ENCODE measurements at regions not wholly inside any gene's neighbourhood (a gene's known extent, or its start where the extent isn't known, plus 50 kb on each side); places are given as distances from the start of the nearest gene placed in this dataset.

- H3K4me1 Mint-ChIP-seq, result no peaks in the 10 kb centered on the region
- H3K9me3 Mint-ChIP-seq, result peaks cover 0 to 92% of the 10 kb centered on the region in 2 experiments; a peak in 4 of 5 replicates
- H4K8ac ChIP-seq (replicated peaks; ENCODE audit: insufficient read length, low read depth, low read length), result no peak overlapping the region
- no peak overlapping the region for H3K23ac ChIP-seq (ENCODE audit: insufficient read length, low read depth, low read length)
- no peak overlapping the region for H3K4me2 ChIP-seq (ENCODE audit: insufficient read depth, insufficient read length, low read length)
- no peak overlapping the region for H2BK15ac ChIP-seq (ENCODE audit: low read depth, low read length)
- H3K56ac ChIP-seq (ENCODE audit: insufficient read length, low read depth, low read length), result no peak overlapping the region
- H3K23me2 ChIP-seq (ENCODE audit: insufficient read length, low read depth, low read length, poor library complexity, severe bottlenecking), result no peaks in the 10 kb centered on the region
- no peaks in the 10 kb centered on the region for H3K27me3 ChIP-seq (ENCODE audit: insufficient read depth, low read length)
- H3K36me3 Mint-ChIP-seq (ENCODE audit: insufficient read depth in 1 of 3, low read depth in 3 of 3), result peaks cover 0 to 33% (median 0%) of the 10 kb centered on the region in 3 experiments; a peak in 3 of 7 replicates
- no peak overlapping the region for H3K4me3 Mint-ChIP-seq
- no peak overlapping the region for H3K4ac ChIP-seq (ENCODE audit: low read depth, low read length)
- no peak overlapping the region for H3K18ac ChIP-seq (ENCODE audit: insufficient read length, low read depth, low read length)
- H3K79me1 ChIP-seq (ENCODE audit: insufficient read depth, low read depth, low read length, poor library complexity, severe bottlenecking), result no peaks in the 10 kb centered on the region
- no peak overlapping the region for H3K9ac ChIP-seq (ENCODE audit: extremely low read depth, insufficient read length, low read length)
- H3K27ac ChIP-seq (ENCODE audit: insufficient read length, low read depth, low read length), result no peak overlapping the region
- no peak overlapping the region; a peak in 1 of 7 replicates for H3K27ac Mint-ChIP-seq
- H2AFZ ChIP-seq (ENCODE audit: low read length), result no peak overlapping the region
- no peak overlapping the region for H2BK5ac ChIP-seq (ENCODE audit: insufficient read length, low read length)
- H2AK5ac ChIP-seq (ENCODE audit: insufficient read length, low read length), result no peak overlapping the region
- no peak overlapping the region for H3T11ph ChIP-seq (ENCODE audit: low read length)
- peaks cover 21% of the 10 kb centered on the region for H3K9me3 ChIP-seq (ENCODE audit: control insufficient read depth, low read depth, low read length)
- no peaks in the 10 kb centered on the region for H3K4me1 ChIP-seq (ENCODE audit: insufficient read depth, low read length)
- H2BK12ac ChIP-seq (ENCODE audit: insufficient read length, low read depth, low read length), result no peak overlapping the region
- no peaks in the 10 kb centered on the region; the same call in 1 of the 2 replicates for H3K27me3 Mint-ChIP-seq (ENCODE audit: low read depth)
- H2BK20ac ChIP-seq (ENCODE audit: low read depth, low read length, poor library complexity, severe bottlenecking), result no peak overlapping the region
- WGBS (ENCODE audit: extremely low coverage, insufficient read length, low lambda C conversion rate), result no CpG with 5 or more reads among the region's 5 CpGs
- TF ChIP-seq CTCF (conservative IDR thresholded peaks at IDR 0.05), result no peak
- no peak overlapping the region for H4K91ac ChIP-seq (ENCODE audit: insufficient read length, low read depth, low read length)
- no peak for DNase-seq
- H4K5ac ChIP-seq (ENCODE audit: insufficient read length, low read depth, low read length), result no peak overlapping the region
- H4K20me1 ChIP-seq (ENCODE audit: control insufficient read depth, insufficient read depth, insufficient read length), result no peaks in the 10 kb centered on the region
- H3K79me2 ChIP-seq (ENCODE audit: insufficient read depth, low read length), result no peaks in the 10 kb centered on the region
- H3K14ac ChIP-seq (ENCODE audit: insufficient read depth, low read length), result no peak overlapping the region
- no peak overlapping the region for H2BK120ac ChIP-seq (ENCODE audit: low read depth, low read length, poor library complexity, severe bottlenecking)
Measured at GRCh38 chr14:23816371-23816770, 137.2 kb upstream of the DHRS4 start.
